Right kidney (tissue), 1 donor: ENCODE measurements at regions not wholly inside any gene's neighbourhood (a gene's known extent, or its start where the extent isn't known, plus 50 kb on each side); places are given as distances from the start of the nearest gene placed in this dataset.
"Not testable (repeated sequence)": the region's sequence is repeated elsewhere in the genome, so short reads cannot be mapped to it uniquely, and the experiment has no call there.

Experiments used
- DNase-seq: peaks from one replicate; pipeline ENCODE4 v3.0.0-alpha.2; 2016

DNA sequence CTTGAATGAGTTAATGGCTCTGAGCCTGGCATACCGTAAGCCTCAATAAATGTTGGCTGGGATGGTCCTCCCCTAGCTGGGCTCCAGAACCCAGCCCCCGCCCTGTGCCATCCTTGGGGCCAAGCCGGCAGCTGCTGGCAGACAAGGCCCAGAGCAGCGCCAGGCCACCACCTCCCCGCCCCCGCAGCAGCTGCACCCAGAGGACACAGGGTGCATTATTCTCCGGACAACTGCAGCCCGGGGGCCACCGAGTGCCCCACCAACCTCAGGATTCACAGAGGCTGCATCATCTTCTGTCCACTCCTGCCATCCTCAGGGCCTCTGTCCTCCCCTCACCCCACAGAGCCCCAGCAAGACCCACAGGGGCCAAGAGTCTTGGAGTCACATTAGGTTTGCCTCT is 92.7 kb downstream of the NCOR2 start:
- no peak for DNase-seq

- no peak for DNase-seq
Measured at GRCh38 chr12:124472690-124473279, 94.6 kb downstream of the NCOR2 start.

DNA sequence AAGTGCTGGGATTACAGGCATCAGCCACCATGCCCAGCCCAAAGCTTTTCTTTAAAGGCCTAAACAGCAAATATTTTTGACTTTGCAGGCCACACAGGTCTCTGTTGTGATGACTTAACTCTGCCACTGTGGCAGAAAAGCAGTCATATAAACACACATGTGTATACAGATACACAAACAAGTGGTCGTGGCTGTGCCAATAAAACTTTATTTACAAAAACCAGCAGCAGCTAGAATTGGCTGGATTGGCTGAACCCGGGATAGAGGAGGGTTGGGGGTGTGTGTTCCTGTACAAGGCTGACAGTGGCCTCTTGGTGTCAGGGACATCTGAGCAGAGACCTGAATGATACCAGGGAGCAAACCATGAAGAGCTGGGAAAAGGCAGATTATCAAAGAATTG is 95.6 kb downstream of the NCOR2 start:
- DNase-seq: no peak

- DNase-seq: no peak
Measured at GRCh38 chr12:124470806-124471205, 96.6 kb downstream of the NCOR2 start.

GRCh38 chr12:124470139-124470538 is 97.3 kb downstream of the NCOR2 start:
- no peak for DNase-seq

GRCh38 chr12:124469193-124469888 is 98.1 kb downstream of the NCOR2 start:
- DNase-seq: no peak

- DNase-seq: not testable (repeated sequence)
Measured at GRCh38 chr12:124467549-124467948, 99.9 kb downstream of the NCOR2 start.

DNA sequence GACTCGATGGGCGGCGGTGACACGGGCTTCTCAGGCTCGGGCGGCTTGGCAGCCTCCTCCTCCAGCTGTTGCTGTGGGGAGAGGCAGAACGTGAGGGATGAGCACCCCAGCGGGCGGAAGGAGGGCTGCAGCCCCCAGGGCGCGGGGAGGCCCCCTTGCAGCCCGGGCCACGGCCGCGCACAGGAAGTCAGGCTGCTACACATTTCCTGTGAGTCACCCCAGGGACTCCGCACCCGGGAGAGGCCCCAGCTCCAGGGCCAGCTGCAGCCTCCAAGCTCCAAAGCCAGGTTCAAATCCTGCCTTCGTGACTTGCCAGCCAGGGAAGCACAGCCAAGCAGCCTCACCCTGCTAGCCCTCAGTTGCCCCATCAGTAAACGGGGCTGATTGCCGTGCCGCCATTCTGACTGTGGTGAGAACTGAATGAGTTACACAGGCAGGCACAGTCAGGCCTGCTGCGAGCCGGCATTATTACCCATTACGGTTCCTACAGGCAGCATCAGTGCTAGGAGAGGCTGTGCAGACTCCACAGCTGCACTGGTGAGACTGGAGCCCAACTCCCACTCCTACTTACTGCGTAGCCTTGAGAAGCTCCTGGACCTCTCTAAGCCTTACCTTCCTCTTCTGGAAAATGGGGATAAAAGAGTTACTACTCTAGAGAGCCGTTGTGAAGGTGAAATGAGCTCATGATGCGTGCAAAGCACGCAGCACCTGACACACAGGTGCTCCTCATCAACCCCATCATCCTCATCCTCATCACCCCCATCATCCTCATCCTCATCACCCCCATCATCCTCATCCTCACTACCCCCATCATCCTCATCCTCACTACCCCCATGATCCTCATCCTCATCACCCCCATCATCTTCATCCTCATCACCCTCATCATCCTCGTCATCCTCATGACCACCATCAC is 100.9 kb downstream of the NCOR2 start:
- DNase-seq: no peak

DNA sequence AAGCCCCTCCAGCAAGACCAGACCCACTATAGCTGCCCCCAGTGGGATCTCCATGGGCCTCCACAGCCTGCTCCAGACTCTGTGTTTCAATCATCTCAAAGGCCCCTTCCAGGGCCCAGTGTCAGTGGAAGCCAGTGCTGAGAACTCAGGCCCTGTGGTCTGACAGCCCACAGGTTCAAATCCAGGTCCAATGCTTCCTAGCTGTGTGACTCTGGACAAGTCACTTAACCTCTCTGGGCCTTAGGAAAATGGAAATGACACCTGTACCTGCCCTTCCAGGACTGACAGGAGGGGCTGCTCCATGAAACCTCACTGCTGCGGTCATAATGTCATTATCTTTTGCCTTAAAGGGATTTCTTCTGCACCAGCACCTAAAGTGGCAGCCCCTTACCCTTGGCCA is 101.9 kb downstream of the NCOR2 start:
- no peak for DNase-seq

DNA sequence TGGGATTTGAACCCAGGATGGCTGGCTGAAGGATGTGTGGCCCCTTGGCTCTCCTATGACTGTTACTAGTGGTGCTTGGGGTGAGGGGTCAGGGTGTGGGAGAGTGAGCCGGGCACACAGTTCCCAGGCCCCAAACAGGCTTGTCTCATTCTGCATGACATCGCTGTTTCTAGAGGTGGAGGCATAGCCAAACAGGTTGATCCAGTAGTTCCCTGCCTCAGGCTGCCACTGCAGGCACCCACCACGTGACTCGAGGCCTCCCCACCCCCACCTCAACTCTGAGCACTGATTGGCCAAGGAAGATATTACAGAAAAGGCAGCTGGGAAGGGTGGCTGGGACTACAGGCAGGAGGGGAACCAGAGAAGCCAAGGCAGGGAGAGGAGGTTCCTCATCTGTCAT is 102.6 kb downstream of the NCOR2 start:
- no peak for DNase-seq

GRCh38 chr12:124464062-124464461 is 103.3 kb downstream of the NCOR2 start:
- no peak for DNase-seq

DNA sequence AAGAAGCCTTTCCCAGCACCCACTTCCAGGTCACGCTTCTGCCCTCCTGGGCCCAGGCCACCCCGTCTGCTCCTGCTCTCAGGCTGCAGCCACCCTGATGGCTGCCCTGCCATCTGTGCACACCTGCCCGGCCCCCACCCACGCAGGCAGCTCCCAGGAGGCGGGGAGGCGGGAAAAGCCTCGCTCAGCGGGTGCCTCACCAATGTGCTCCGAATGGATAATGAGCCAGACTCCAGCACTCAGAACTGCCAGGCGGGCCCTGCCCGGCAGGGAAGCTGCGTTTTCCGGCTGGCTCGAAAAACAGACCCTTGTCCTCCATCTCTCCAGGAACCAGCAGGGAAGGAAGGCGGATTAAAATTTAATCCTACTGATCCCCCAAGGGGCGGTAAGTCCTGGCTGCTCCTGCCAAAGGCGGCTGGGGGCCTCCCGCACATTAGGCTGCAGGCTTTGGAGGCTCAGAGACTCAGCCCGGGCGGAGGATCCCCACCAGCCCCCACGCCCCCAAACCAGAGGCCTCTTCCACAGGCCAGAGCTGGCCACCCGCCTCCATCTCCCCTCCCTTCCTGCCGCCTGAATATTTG is 104.0 kb downstream of the NCOR2 start:
- no peak for DNase-seq

DNA sequence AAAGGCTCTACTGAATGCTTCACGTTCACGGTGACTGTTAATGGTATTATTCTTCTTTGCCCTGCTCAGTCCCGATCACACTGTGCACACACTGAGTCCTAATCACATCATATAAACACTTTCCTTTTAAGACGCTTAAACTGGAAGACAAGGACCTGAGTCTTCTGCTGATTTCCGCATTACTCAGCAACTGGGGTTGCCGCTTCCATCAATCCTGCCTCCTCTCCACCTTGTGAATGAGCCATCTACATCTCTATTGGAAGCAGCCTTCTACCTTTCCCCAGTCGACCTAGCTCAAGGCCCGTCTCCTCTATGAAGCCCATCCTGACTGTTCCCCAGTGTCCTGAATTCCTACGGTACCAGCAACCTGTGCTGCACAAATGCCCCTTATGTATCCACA is 104.7 kb downstream of the NCOR2 start:
- no peak for DNase-seq

GRCh38 chr12:124461851-124462623 is 105.4 kb downstream of the NCOR2 start:
- no peak for DNase-seq

GRCh38 chr12:124461241-124461673 is 106.2 kb downstream of the NCOR2 start:
- DNase-seq: no peak

GRCh38 chr12:124460771-124461170 is 106.6 kb downstream of the NCOR2 start:
- no peak for DNase-seq

DNA sequence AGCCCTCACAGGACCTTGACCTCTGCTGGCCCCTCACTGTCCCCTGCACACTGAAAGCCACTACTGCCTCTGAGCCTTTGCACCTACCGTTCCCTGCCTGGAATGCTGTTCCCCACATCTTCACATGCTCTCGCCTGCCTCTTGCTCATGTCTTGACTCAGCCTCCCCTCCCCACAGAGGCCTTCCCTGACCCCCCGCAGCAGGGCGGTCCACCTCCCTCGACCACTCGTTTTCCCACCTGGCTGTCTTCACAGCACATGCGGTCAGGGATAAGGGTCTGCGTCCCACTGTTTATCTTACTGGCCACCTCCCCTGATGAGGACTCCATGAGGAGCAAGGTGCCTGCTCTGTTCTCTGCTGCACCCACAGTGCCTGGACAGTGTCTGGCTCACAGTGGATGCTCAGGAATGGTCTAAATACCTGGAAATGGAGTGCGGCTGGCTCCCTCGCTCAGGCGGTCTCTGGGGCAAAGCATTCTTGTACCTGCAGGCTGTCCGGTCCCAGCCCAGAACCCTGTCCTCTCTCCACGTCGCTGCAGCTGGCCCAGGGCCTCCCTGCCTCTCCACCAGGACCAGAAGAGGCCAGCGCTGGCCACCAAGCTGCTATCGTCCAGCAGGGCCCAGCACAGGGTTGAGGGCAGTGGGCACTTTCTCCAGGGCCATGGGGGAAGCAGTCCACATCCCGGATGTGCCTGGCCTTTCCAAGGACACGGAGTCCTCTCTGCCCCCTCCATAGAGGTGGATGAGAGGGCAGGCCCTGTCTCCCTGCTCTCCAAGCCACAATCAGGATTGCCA is 107.4 kb downstream of the NCOR2 start:
- no peak for DNase-seq

DNA sequence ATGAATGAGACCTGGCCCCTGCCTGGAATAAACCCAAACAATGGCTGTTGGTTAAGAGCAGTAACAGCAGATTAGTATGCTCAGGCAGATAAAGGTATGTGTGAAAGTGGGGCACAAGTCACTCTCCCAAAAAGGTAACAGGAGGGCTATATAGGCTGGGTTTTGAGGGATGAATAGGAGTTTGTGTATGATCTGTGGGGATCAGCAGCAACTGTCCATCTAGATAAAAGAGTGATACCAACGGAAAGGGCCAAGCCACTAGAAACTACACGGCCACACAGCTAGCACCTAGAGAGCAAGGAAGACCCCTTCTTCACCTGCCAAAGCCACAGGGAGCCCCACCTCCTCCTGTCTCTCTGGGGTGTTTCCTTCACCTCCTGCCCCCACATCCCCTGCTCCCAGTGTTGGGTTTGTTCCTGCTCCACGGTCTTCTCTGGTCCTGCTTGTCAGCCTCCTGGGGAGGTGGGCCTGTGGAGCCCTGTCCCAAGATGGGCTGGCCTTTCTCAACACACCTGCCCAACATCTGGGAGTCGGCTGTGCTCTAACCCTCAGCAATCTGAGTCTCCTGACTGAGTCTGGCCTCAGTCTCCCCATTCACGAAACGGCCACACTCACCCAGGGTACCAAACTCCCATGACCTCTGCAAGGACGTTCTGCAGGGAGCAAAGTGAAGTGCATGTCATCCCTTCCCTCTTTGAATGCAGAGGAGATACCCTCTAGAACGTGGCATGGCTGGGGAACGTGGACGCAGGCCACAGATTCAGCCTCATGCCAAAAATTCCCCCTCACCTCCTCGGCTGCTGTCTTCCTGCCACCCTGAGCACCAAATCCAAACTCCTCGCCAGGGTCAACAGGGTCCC is 108.2 kb downstream of the NCOR2 start:
- DNase-seq: no peak

DNA sequence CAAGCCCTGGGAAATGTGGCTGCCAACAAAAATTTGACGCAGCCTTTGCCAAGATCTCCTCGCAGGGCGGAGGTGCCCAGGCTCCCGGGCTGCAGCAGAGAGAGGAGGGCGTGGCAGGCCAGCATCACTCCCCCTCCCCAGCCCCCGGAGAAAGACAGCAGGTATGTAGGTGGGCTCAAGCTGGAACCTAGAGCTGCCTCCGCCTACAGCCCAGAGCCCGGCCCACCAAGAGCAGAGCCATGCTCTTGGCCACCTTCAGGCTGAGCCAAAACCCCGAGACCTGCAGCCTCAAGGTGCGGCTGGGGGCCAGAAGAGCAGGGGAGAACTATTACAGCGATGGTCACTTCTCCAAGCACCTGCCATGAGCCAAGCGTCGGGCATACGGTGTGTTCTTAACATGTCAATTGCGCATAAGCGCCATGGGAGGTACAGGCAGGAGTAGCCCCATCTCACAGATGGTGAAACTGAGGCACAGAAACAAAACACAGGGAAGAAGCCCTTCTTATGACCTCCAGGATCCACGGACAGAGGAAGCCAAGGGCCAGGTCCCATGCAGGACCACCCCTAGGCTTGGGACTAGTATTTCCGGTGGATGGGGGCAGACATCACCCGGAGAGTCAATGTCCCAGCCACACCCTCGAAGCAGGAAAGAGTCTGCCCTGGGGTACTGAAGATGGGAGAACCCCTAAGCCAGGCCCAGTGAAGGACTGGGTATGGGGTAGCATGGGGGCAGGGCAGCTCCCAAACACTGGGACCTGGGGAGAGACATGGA is 109.0 kb downstream of the NCOR2 start:
- DNase-seq: no peak
